ENCODE measurements at regions not wholly inside any gene's neighbourhood (a gene's known extent, or its start where the extent isn't known, plus 50 kb on each side); places are given as distances from the start of the nearest gene placed in this dataset.

DNA sequence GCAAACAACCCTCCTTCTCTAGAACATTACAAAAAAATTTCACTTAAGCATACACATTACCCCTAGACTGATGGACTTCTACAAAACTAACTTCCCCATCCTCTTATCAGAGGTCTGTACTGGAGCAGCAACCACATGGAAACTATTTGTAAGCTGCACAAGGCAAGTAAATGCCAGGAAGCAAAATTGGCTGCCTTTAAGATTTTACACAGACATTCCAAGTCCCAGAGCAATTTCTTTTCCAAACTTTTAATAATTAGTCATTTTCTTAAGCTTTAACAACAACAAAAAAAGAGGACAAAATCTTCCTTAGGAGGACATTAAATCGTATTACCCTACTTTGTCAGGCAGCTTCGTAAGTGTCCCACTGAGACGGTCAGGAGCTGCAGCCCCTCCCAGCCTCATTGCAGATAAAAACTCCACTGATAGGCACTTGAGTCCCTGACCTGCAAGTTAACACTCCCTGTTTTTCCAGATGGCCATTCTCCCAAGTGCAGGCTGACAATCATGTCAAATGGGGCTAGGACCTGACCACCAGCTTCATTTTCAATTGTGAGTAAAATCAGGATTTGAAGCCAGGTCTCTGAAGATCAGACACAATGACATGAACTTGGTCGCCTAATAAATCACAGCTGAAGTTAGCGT, 680.1 kb downstream of the DIAPH3 start:
- peak overlapping the region; percentile 6; the same call in 1 of the 2 replicates for H3K4me3 ChIP-seq (ENCODE audit: low read depth, low read length)
- TF ChIP-seq, protein P1, sequence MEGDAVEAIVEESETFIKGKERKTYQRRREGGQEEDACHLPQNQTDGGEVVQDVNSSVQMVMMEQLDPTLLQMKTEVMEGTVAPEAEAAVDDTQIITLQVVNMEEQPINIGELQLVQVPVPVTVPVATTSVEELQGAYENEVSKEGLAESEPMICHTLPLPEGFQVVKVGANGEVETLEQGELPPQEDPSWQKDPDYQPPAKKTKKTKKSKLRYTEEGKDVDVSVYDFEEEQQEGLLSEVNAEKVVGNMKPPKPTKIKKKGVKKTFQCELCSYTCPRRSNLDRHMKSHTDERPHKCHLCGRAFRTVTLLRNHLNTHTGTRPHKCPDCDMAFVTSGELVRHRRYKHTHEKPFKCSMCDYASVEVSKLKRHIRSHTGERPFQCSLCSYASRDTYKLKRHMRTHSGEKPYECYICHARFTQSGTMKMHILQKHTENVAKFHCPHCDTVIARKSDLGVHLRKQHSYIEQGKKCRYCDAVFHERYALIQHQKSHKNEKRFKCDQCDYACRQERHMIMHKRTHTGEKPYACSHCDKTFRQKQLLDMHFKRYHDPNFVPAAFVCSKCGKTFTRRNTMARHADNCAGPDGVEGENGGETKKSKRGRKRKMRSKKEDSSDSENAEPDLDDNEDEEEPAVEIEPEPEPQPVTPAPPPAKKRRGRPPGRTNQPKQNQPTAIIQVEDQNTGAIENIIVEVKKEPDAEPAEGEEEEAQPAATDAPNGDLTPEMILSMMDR (IDR thresholded peaks at IDR 0.05; ENCODE audit: low read depth, low read length): no peak
- peak; percentile 29 for DNase-seq

DNA sequence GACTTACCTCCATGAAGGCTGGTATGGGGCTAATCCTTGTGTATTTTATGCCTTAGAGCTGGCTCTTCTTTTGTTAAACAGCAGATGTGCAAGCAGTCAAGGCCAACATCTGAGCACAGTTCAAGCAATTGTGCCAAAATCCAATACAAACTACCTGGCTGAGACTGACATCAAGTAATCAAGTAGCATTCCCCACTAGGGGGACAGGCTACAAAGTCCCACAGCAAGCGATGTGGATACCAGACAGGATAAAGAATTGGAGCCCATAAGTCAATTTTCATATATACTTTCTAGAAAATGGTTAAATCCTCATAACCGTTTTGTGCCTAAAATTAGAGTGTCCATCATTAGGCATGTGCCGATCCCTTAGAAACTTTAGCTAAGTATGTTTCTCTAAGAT, 675.8 kb downstream of the DIAPH3 start:
- H3K27me3 ChIP-seq: no peaks in the 10 kb centered on the region

More for the DNA sequence above, 680.1 kb downstream of the DIAPH3 start:
- no peaks in the 10 kb centered on the region for H3K36me3 ChIP-seq
- no peaks in the 10 kb centered on the region for H3K9me3 ChIP-seq
- peaks cover 8% of the 10 kb centered on the region for H3K4me1 ChIP-seq
- no peaks in the 10 kb centered on the region for H3K27me3 ChIP-seq

GRCh38 chr13:59488436-59488835, 675.3 kb downstream of the DIAPH3 start:
- Histone ChIP-seq H3K4me1 (no peaks in the 10 kb centered on the region), H3K4me3 (ENCODE audit: low read depth, low read length) (no peak overlapping the region), H3K9me3 (no peaks in the 10 kb centered on the region), H3K27me3 (no peaks in the 10 kb centered on the region), H3K36me3 (no peaks in the 10 kb centered on the region)
- DNase-seq: no peak
- TF ChIP-seq, protein P1 (IDR thresholded peaks at IDR 0.05; ENCODE audit: low read depth, low read length): no peak

More for the DNA sequence above, 675.8 kb downstream of the DIAPH3 start:
- Histone ChIP-seq H3K4me1 (no peaks in the 10 kb centered on the region), H3K36me3 (no peaks in the 10 kb centered on the region), H3K4me3 (ENCODE audit: low read depth, low read length) (no peak overlapping the region), H3K9me3 (no peaks in the 10 kb centered on the region)
- TF ChIP-seq, protein P1 (IDR thresholded peaks at IDR 0.05; ENCODE audit: low read depth, low read length): peak; percentile 34
- DNase-seq: no peak

- no peak overlapping the region for H3K4me3 ChIP-seq (ENCODE audit: low read depth, low read length)
- no peaks in the 10 kb centered on the region for H3K9me3 ChIP-seq
- no peak for DNase-seq
- H3K27me3 ChIP-seq: no peaks in the 10 kb centered on the region
- H3K4me1 ChIP-seq: no peaks in the 10 kb centered on the region; the same call in 1 of the 2 replicates
- no peaks in the 10 kb centered on the region for H3K36me3 ChIP-seq
- TF ChIP-seq, protein P1 (IDR thresholded peaks at IDR 0.05; ENCODE audit: low read depth, low read length): no peak
These were observed 673.1 kb downstream of the DIAPH3 start for GRCh38 chr13:59490651-59491050.

GRCh38 chr13:59492030-59492636, 671.6 kb downstream of the DIAPH3 start:
- H3K9me3 ChIP-seq: no peaks in the 10 kb centered on the region
- H3K4me1 ChIP-seq: no peaks in the 10 kb centered on the region; the same call in none of the 2 replicates
- no peaks in the 10 kb centered on the region for H3K27me3 ChIP-seq
- DNase-seq: no peak
- TF ChIP-seq, protein P1 (IDR thresholded peaks at IDR 0.05; ENCODE audit: low read depth, low read length): no peak
- H3K36me3 ChIP-seq: no peaks in the 10 kb centered on the region
- H3K4me3 ChIP-seq (ENCODE audit: low read depth, low read length): no peak overlapping the region

- no peak overlapping the region for H3K4me3 ChIP-seq (ENCODE audit: low read depth, low read length)
- H3K27me3 ChIP-seq: no peaks in the 10 kb centered on the region
- TF ChIP-seq, protein P1 (IDR thresholded peaks at IDR 0.05; ENCODE audit: low read depth, low read length): no peak
- H3K36me3 ChIP-seq: no peaks in the 10 kb centered on the region
- H3K4me1 ChIP-seq: no peaks in the 10 kb centered on the region; the same call in none of the 2 replicates
- no peaks in the 10 kb centered on the region for H3K9me3 ChIP-seq
- DNase-seq: no peak
These were observed 670.2 kb downstream of the DIAPH3 start for GRCh38 chr13:59493436-59493965.

Measured in BE2C (cell line).